Astrocyte (in vitro differentiated cells and primary cell): ENCODE measurements at regions not wholly inside any gene's neighbourhood (a gene's known extent, or its start where the extent isn't known, plus 50 kb on each side); places are given as distances from the start of the nearest gene placed in this dataset.

Source experiments
- EZH2 ChIP-seq: IDR thresholded peaks from 2 replicates; pipeline ENCODE4 v1.6.1; 2012; ENCODE audit warnings: mild to moderate bottlenecking, low read length, inconsistent platforms; ENCODE audit not compliant: insufficient read depth
- TF ChIP-seq, protein P1 (sequence below): IDR thresholded peaks from 2 replicates; pipeline ENCODE4 v1.5.1; 2011; ENCODE audit warnings: low read depth, mild to moderate bottlenecking, inconsistent platforms, low read length, moderate library complexity; ENCODE audit not compliant: insufficient read depth

GRCh38 chr12:46916796-46917419, 91.1 kb upstream of the SLC38A4 start:
- TF ChIP-seq, protein P1, sequence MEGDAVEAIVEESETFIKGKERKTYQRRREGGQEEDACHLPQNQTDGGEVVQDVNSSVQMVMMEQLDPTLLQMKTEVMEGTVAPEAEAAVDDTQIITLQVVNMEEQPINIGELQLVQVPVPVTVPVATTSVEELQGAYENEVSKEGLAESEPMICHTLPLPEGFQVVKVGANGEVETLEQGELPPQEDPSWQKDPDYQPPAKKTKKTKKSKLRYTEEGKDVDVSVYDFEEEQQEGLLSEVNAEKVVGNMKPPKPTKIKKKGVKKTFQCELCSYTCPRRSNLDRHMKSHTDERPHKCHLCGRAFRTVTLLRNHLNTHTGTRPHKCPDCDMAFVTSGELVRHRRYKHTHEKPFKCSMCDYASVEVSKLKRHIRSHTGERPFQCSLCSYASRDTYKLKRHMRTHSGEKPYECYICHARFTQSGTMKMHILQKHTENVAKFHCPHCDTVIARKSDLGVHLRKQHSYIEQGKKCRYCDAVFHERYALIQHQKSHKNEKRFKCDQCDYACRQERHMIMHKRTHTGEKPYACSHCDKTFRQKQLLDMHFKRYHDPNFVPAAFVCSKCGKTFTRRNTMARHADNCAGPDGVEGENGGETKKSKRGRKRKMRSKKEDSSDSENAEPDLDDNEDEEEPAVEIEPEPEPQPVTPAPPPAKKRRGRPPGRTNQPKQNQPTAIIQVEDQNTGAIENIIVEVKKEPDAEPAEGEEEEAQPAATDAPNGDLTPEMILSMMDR = no peak
- TF ChIP-seq EZH2 = no peak
